Body of pancreas (tissue), 4 donors: ENCODE measurements at regions not wholly inside any gene's neighbourhood (a gene's known extent, or its start where the extent isn't known, plus 50 kb on each side); places are given as distances from the start of the nearest gene placed in this dataset.

Experiments
- POLR2A ChIP-seq, 3 donors: fragments of 450-650 bp; IDR thresholded peaks; one replicate each; pipeline ENCODE4 v1.6.1; 2016; ENCODE audit warnings: antibody characterized with exemption in 3 of 3, mild to moderate bottlenecking in 2 of 3
- TF ChIP-seq, protein P1 (sequence below), 7 experiments: fragments of 450-650 bp in 4 of 7; fragments of 200-600 bp in 3 of 7; sonication (generic) in 3 of 7; IDR thresholded peaks; one replicate each; pipeline ENCODE4 v1.5.1; 2016 to 2019; ENCODE audit warnings: antibody characterized with exemption in 7 of 7

DNA sequence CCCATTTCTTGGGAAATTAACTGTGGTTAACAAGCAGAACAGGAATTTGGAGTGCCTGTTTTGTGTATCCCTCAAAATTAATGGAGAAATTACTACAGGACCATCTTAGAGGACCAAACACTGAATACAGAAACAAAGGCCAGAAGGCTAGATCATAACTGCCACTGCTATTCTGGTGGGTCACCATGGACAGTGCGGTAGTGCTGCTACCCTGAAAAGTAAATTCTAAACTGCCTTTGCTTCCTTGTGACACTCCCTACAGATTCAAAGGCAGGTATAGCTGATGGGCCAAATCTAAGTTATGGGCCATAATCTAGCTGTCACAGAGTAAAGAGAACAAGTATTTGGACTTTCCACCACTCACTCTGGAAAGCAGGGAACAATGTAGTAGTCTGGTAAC is 575.8 kb upstream of the ADGRB3 start:
- TF ChIP-seq, protein P1, sequence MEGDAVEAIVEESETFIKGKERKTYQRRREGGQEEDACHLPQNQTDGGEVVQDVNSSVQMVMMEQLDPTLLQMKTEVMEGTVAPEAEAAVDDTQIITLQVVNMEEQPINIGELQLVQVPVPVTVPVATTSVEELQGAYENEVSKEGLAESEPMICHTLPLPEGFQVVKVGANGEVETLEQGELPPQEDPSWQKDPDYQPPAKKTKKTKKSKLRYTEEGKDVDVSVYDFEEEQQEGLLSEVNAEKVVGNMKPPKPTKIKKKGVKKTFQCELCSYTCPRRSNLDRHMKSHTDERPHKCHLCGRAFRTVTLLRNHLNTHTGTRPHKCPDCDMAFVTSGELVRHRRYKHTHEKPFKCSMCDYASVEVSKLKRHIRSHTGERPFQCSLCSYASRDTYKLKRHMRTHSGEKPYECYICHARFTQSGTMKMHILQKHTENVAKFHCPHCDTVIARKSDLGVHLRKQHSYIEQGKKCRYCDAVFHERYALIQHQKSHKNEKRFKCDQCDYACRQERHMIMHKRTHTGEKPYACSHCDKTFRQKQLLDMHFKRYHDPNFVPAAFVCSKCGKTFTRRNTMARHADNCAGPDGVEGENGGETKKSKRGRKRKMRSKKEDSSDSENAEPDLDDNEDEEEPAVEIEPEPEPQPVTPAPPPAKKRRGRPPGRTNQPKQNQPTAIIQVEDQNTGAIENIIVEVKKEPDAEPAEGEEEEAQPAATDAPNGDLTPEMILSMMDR (IDR thresholded peaks at IDR 0.05), result no peak
- TF ChIP-seq POLR2A (IDR thresholded peaks at IDR 0.05), result no peak
